ENCODE measurements at regions not wholly inside any gene's neighbourhood (a gene's known extent, or its start where the extent isn't known, plus 50 kb on each side); places are given as distances from the start of the nearest gene placed in this dataset.

- TF ChIP-seq CTCF (IDR thresholded peaks at IDR 0.05) = no peak
- TF ChIP-seq POLR2A (IDR thresholded peaks at IDR 0.05) = no peak
Measured at GRCh38 chr6:166683477-166683876, 56.4 kb upstream of the RPS6KA2 start.
